Brain pericyte (primary cell): ENCODE measurements at regions not wholly inside any gene's neighbourhood (a gene's known extent, or its start where the extent isn't known, plus 50 kb on each side); places are given as distances from the start of the nearest gene placed in this dataset.

ENCODE experiments used
- DNase-seq: peaks from one replicate; pipeline ENCODE4 v3.0.0-alpha.2; 2012; ENCODE audit warnings: low read depth, low spot score

GRCh38 chr2:790081-790480, 112.9 kb upstream of the TMEM18 start:
- no peak for DNase-seq

- DNase-seq, result no peak
These were observed 112.3 kb upstream of the TMEM18 start for GRCh38 chr2:789529-789928.

- no peak for DNase-seq
These were observed 111.2 kb upstream of the TMEM18 start for GRCh38 chr2:788227-789032.

GRCh38 chr2:784753-785152, 107.5 kb upstream of the TMEM18 start:
- DNase-seq, result no peak

- DNase-seq, result no peak
These were observed 103.4 kb upstream of the TMEM18 start for GRCh38 chr2:780581-780980.

- no peak for DNase-seq
These were observed 102.8 kb upstream of the TMEM18 start for GRCh38 chr2:780002-780401.

GRCh38 chr2:778731-779350, 101.6 kb upstream of the TMEM18 start:
- no peak for DNase-seq

- DNase-seq, result no peak
These were observed 100.3 kb upstream of the TMEM18 start for GRCh38 chr2:777546-777945.

GRCh38 chr2:777051-777450, 99.8 kb upstream of the TMEM18 start:
- DNase-seq, result no peak

GRCh38 chr2:776487-776886, 99.3 kb upstream of the TMEM18 start:
- DNase-seq, result no peak

GRCh38 chr2:776038-776437, 98.8 kb upstream of the TMEM18 start:
- peak; percentile 70 for DNase-seq

GRCh38 chr2:774436-774835, 97.2 kb upstream of the TMEM18 start:
- DNase-seq, result no peak

GRCh38 chr2:773256-774160, 96.3 kb upstream of the TMEM18 start:
- no peak for DNase-seq

GRCh38 chr2:771538-771937, 94.3 kb upstream of the TMEM18 start:
- DNase-seq, result no peak

- no peak for DNase-seq
These were observed 93.6 kb upstream of the TMEM18 start for GRCh38 chr2:770776-771175.

- DNase-seq, result no peak
These were observed 92.6 kb upstream of the TMEM18 start for GRCh38 chr2:769771-770170.

- no peak for DNase-seq
These were observed 91.2 kb upstream of the TMEM18 start for GRCh38 chr2:768451-768850.

- DNase-seq, result no peak
These were observed 90.7 kb upstream of the TMEM18 start for GRCh38 chr2:767944-768343.

- DNase-seq, result peak; percentile 52
These were observed 90.2 kb upstream of the TMEM18 start for GRCh38 chr2:767440-767839.

- DNase-seq, result no peak
These were observed 89.0 kb upstream of the TMEM18 start for GRCh38 chr2:766255-766654.

GRCh38 chr2:765369-765768, 88.2 kb upstream of the TMEM18 start:
- DNase-seq, result no peak

- no peak for DNase-seq
These were observed 86.7 kb upstream of the TMEM18 start for GRCh38 chr2:763766-764525.
